ENCODE measurements at regions not wholly inside any gene's neighbourhood (a gene's known extent, or its start where the extent isn't known, plus 50 kb on each side); places are given as distances from the start of the nearest gene placed in this dataset.
"Not testable (repeated sequence)": the region's sequence is repeated elsewhere in the genome, so short reads cannot be mapped to it uniquely, and the experiment has no call there.

- TF ChIP-seq CTCF, POLR2A, EP300 (IDR thresholded peaks at IDR 0.05): not testable (repeated sequence)
These were observed 956.7 kb downstream of the TRHDE start for GRCh38 chr12:73228828-73229227.
